OCI-LY1 (cell line): ENCODE measurements at regions not wholly inside any gene's neighbourhood (a gene's known extent, or its start where the extent isn't known, plus 50 kb on each side); places are given as distances from the start of the nearest gene placed in this dataset.

Experiments
- H2AFZ ChIP-seq: fragments of 200-600 bp; sonication (generic), shearing (Covaris generic); 2 replicates; pipeline ENCODE4 v1.6.0; 2014; ENCODE audit warnings: antibody characterized with exemption, mild to moderate bottlenecking, low read length
- H3F3A ChIP-seq: fragments of 200-600 bp; sonication (generic), shearing (Covaris generic); 2 replicates; pipeline ENCODE4 v1.6.0; 2014; ENCODE audit warnings: mild to moderate bottlenecking, antibody characterized with exemption, low read length, moderate library complexity; ENCODE audit not compliant: insufficient read depth
- H3K27ac ChIP-seq: fragments of 200-600 bp; sonication (generic); 2 replicates; pipeline ENCODE4 v1.5.1; 2014; ENCODE audit warnings: low read length, mixed run types, mild to moderate bottlenecking, low read depth; ENCODE audit not compliant: poor library complexity, severe bottlenecking
- H3K27me3 ChIP-seq: fragments of 200-600 bp; sonication (generic); 2 replicates; pipeline ENCODE4 v1.6.0; 2014; ENCODE audit warnings: antibody characterized with exemption, mild to moderate bottlenecking, low read length, moderate library complexity; ENCODE audit not compliant: insufficient read depth
- H3K36me3 ChIP-seq: fragments of 200-600 bp; sonication (generic); 2 replicates; pipeline ENCODE4 v1.6.1; 2014; ENCODE audit warnings: mild to moderate bottlenecking, antibody characterized with exemption, low read length, moderate library complexity, mixed read lengths; ENCODE audit not compliant: insufficient read depth
- H3K4me1 ChIP-seq: fragments of 200-600 bp; sonication (generic); 2 replicates; pipeline ENCODE4 v1.5.1; 2014; ENCODE audit warnings: mild to moderate bottlenecking, low read length, moderate library complexity; ENCODE audit not compliant: insufficient read depth, severe bottlenecking
- H3K4me2 ChIP-seq: fragments of 200-600 bp; sonication (generic), shearing (Covaris generic); 2 replicates; pipeline ENCODE4 v1.6.1; 2014; ENCODE audit warnings: low read length
- H3K4me3 ChIP-seq: fragments of 200-600 bp; sonication (generic); 2 replicates; pipeline ENCODE4 v1.5.1; 2014; ENCODE audit warnings: low read length, low read depth, mild to moderate bottlenecking, mixed read lengths; ENCODE audit not compliant: poor library complexity, severe bottlenecking
- H3K79me2 ChIP-seq: fragments of 200-600 bp; shearing (Covaris generic); 2 replicates; pipeline ENCODE4 v1.6.1; 2016; ENCODE audit warnings: mixed run types, low read length, mixed read lengths; ENCODE audit not compliant: insufficient read depth
- H3K9ac ChIP-seq: fragments of 200-600 bp; sonication (generic), shearing (Covaris generic); 2 replicates; pipeline ENCODE4 v1.6.1; 2014; ENCODE audit warnings: mild to moderate bottlenecking, low read length, mixed read lengths
- H3K9me2 ChIP-seq: fragments of 200-600 bp; sonication (generic), shearing (Covaris generic); 2 replicates; pipeline ENCODE4 v1.6.1; 2014; ENCODE audit warnings: low read depth, mild to moderate bottlenecking, low read length, mixed read lengths
- H3K9me3 ChIP-seq: fragments of 200-600 bp; shearing (Covaris generic); 2 replicates; pipeline ENCODE4 v1.6.1; 2014; ENCODE audit warnings: low read length, mixed read lengths
- H4K20me1 ChIP-seq: fragments of 200-600 bp; sonication (generic), shearing (Covaris generic); 2 replicates; pipeline ENCODE4 v1.6.0; 2016; ENCODE audit warnings: mild to moderate bottlenecking, low read length; ENCODE audit not compliant: insufficient read depth
- CTCF ChIP-seq: fragments of 200-600 bp; sonication (generic), shearing (Covaris generic); IDR thresholded peaks from 2 replicates; pipeline ENCODE4 v1.5.1; 2017; ENCODE audit warnings: mild to moderate bottlenecking, antibody characterized with exemption, low read length, moderate library complexity, mixed read lengths
- EZH2 ChIP-seq: fragments of 200-600 bp; sonication (generic), shearing (Covaris generic); IDR thresholded peaks from 2 replicates; pipeline ENCODE4 v1.8.0; 2017; ENCODE audit warnings: borderline replicate concordance, mixed run types, mild to moderate bottlenecking, antibody characterized with exemption, low read length, moderate library complexity, mixed read lengths

- H3K79me2 ChIP-seq: no peaks in the 10 kb centered on the region
- H3F3A ChIP-seq: no peaks in the 10 kb centered on the region
- no peaks in the 10 kb centered on the region for H3K4me1 ChIP-seq
- H3K36me3 ChIP-seq: no peaks in the 10 kb centered on the region; the same call in 1 of the 2 replicates
- no peaks in the 10 kb centered on the region for H3K9me3 ChIP-seq
- no peak overlapping the region for H3K9ac ChIP-seq
- H3K9me2 ChIP-seq: no peaks in the 10 kb centered on the region
- H2AFZ ChIP-seq: no peak overlapping the region
- H3K27me3 ChIP-seq: no peaks in the 10 kb centered on the region
- H4K20me1 ChIP-seq: no peaks in the 10 kb centered on the region
- H3K4me3 ChIP-seq: no peak overlapping the region
- H3K4me2 ChIP-seq: no peak overlapping the region
- TF ChIP-seq EZH2: no peak
- no peak for TF ChIP-seq CTCF
- no peak overlapping the region for H3K27ac ChIP-seq
Measured at GRCh38 chr11:70842701-70843100, 409.7 kb downstream of the SHANK2 start.

- Histone ChIP-seq H3K79me2 (no peaks in the 10 kb centered on the region), H3K4me3 (no peak overlapping the region), H3K27me3 (no peaks in the 10 kb centered on the region)
Measured at GRCh38 chr11:70843906-70844305, 408.5 kb downstream of the SHANK2 start.

GRCh38 chr11:70844387-70844786, 408.0 kb downstream of the SHANK2 start:
- H3K9me3 ChIP-seq: no peaks in the 10 kb centered on the region
- H3K9me2 ChIP-seq: no peaks in the 10 kb centered on the region
- no peaks in the 10 kb centered on the region for H3K36me3 ChIP-seq
- no peak overlapping the region for H3K4me3 ChIP-seq
- no peak overlapping the region for H3K27ac ChIP-seq
- H2AFZ ChIP-seq: no peak overlapping the region
- no peaks in the 10 kb centered on the region for H3K4me1 ChIP-seq
- H3F3A ChIP-seq: no peaks in the 10 kb centered on the region
- no peak for TF ChIP-seq CTCF
- no peak for TF ChIP-seq EZH2
- H4K20me1 ChIP-seq: no peaks in the 10 kb centered on the region
- no peak overlapping the region for H3K9ac ChIP-seq
- no peaks in the 10 kb centered on the region for H3K79me2 ChIP-seq
- no peaks in the 10 kb centered on the region for H3K27me3 ChIP-seq
- no peak overlapping the region for H3K4me2 ChIP-seq

More at GRCh38 chr11:70843906-70844305, 408.5 kb downstream of the SHANK2 start:
- Histone ChIP-seq H3F3A (no peaks in the 10 kb centered on the region), H3K9ac (no peak overlapping the region), H3K36me3 (no peaks in the 10 kb centered on the region), H3K9me3 (no peaks in the 10 kb centered on the region), H2AFZ (no peak overlapping the region), H4K20me1 (no peaks in the 10 kb centered on the region), H3K4me1 (no peaks in the 10 kb centered on the region), H3K4me2 (no peak overlapping the region), H3K9me2 (no peaks in the 10 kb centered on the region), H3K27ac (no peak overlapping the region)
- TF ChIP-seq CTCF: no peak
- TF ChIP-seq EZH2: no peak
